CD4-positive, alpha-beta T cell treated with Interleukin-6 for 4 hours (primary cell): ENCODE measurements at regions not wholly inside any gene's neighbourhood (a gene's known extent, or its start where the extent isn't known, plus 50 kb on each side); places are given as distances from the start of the nearest gene placed in this dataset.
"Not testable (repeated sequence)": the region's sequence is repeated elsewhere in the genome, so short reads cannot be mapped to it uniquely, and the experiment has no call there.

Source experiments
- DNase-seq: peaks from one replicate; pipeline ENCODE4 v3.0.0-alpha.2; 2020; ENCODE audit warnings: mixed read lengths

DNA sequence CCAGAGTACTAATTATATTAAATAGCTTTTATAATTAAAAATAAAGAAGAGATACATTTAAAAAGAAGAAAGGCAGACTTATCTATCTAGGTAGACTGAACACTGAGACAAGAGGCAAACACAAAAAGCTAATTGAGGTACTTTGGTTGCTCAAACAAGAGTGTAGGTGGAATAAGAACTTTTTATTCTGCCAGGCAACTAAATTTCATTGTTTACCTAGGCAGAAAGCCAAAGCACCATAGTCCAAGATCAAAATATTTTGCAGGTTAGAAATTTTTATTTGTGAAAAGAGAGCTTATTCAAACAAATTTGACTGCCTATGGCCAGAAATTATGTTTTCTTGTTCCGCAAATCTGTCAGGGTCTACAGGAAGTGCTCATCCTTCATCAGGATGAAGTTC is 499.6 kb upstream of the GBE1 start:
- DNase-seq, result no peak

GRCh38 chr3:82259994-82260393 is 498.5 kb upstream of the GBE1 start:
- no peak for DNase-seq

DNA sequence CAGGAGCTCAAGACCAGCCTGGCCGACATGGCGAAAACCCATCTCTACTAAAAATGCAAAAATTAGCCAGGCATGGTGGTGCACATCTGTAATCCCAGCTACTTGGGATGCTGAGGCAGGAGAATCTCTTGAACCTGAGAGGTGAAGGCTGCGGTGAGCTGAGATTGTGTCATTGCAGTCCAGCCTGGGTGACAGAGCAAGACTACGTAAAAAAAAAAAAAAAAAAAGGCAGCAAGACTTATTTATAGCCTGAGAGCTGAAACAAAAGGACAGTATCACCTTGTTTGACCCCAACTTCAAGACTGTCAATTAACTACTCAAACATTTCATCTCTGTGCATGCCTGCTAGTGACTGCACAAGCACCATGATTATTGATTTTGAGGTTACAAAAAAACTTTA is 478.9 kb upstream of the GBE1 start:
- no peak for DNase-seq

GRCh38 chr3:82236257-82236656 is 474.8 kb upstream of the GBE1 start:
- no peak for DNase-seq

- DNase-seq, result no peak
These were observed 468.0 kb upstream of the GBE1 start for GRCh38 chr3:82229397-82229796.

DNA sequence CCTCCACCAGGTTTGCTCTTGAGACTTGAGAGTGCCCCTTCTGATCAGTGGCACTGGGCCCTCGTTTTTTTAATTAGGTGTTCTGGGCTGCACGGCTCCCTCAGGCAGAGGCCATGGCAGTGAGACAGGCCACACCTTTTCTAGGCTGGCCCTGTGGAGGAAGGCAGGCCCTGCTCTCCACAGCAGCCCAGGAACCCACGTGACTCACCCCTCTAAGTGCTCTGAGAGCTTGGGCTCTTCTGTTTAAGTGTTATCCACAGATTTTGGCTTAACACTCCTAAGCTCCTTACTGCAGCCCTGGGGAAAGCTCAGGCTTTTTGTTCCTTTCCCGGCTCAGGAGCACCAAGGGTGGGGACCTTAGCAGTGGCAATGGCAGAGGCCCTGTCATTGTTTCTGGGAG is 463.2 kb upstream of the GBE1 start:
- no peak for DNase-seq

GRCh38 chr3:82222401-82222800 is 461.0 kb upstream of the GBE1 start:
- no peak for DNase-seq

DNA sequence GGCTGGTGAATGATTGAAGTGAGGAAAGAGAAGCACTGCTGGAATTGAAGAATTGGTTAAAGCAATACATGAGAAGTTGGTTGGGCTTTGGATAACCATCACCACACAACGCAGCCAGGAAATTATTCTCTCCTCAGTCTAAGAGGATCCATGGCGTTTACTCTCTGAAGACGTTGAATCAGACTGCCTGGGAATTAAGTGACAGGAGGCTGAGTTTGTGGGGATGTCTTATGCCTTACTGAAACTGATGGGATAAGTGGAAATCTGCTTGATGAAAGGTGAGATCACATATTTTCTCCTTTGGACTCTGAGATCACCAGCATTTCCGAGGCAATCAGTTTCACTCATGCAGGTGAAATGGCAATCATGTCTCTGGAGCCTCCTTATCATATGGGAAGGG is 456.1 kb upstream of the GBE1 start:
- no peak for DNase-seq

DNA sequence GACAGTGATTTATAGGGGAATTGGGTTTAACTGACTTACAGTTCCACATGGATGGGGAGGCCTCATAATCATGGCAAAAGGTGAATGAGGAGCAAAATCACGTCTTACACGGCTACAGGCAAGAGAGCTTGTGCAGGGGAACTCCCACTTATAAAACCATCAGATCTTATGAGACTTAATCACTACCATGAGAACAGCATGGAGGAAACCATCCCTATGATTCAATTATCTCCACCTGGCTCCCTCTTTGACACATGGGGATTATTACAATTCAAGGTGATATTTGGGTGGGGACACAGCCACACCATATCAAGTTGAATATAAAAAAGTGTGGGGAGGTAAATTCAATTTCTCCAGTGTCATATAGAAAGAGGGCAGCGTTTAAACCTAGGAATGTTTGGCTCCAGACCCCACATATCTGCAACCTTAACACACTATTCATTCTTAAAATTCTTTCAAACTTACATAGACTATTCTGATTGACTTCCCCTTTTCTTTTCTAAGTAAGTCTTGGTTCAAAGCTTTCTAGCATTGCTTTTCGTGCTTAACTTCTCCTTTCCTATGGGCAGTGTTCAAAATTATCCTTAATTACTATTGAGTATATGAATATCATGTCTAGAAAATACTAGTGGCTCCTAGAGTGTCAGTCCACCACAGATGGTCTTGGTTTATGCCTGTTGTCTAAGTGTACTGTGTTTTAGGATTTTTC is 446.7 kb upstream of the GBE1 start:
- DNase-seq, result no peak

DNA sequence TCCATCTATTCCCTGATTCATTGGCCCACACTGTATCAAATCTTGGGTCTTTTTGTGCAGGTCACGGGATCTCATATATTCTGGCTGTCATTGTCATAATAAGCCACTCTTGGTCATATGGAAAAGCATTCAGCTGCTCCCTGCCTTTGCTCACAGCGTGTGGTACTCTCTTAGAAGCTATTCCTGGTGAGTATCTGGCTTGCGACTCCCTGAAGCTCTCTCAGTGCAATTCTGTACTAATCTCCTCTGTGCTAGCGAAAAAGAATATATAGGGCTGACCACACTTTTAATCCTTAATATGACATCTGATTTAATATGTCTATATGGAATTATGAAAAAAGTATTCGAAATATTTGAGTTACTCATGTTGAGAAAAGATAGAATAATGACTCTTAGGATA is 440.8 kb upstream of the GBE1 start:
- DNase-seq, result no peak

- DNase-seq, result no peak
These were observed 439.9 kb upstream of the GBE1 start for GRCh38 chr3:82201316-82201715.

- DNase-seq, result no peak
These were observed 436.6 kb upstream of the GBE1 start for GRCh38 chr3:82198009-82198408.

- no peak for DNase-seq
These were observed 435.2 kb upstream of the GBE1 start for GRCh38 chr3:82196645-82197044.

- DNase-seq, result no peak
These were observed 433.4 kb upstream of the GBE1 start for GRCh38 chr3:82194870-82195269.

DNA sequence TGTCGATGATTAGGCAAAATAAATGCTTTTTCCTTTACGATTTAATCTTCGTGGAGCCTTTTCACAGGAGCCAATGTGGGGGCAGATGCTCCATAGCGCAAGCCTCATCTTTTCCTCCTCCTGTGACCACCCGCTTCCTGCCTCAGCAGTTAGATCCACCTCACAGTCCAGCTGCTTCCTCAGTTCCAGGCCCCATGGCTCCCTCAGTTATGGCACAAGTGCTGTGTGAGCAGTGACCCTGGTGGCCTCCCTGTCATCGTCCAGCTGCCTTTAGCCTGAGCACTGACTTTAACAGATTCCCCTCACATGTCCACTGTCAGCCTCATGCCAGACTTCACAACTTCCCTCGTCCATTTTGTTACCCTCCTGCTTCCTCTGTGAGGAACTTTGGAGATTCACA is 424.6 kb upstream of the GBE1 start:
- DNase-seq, result no peak

- DNase-seq, result no peak
These were observed 417.8 kb upstream of the GBE1 start for GRCh38 chr3:82179291-82179690.

DNA sequence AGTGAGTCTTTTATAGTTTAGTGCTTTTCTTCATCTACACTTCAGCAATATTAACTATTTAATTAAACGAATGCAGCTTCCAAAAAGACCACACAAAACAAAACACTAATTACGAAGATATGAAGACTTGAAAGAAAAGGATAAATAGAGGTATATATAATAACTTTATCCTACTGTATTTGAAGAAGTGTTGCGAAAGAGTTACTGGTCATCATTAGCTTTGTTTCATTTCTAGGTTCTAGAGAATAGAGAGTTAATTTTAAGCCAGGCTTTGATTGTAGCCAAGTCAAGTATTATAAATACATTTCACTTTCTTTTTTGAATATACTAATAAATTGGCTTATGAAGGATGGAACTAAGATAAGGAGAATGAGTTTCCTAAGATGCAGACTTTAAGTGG is 416.8 kb upstream of the GBE1 start:
- DNase-seq, result no peak

DNA sequence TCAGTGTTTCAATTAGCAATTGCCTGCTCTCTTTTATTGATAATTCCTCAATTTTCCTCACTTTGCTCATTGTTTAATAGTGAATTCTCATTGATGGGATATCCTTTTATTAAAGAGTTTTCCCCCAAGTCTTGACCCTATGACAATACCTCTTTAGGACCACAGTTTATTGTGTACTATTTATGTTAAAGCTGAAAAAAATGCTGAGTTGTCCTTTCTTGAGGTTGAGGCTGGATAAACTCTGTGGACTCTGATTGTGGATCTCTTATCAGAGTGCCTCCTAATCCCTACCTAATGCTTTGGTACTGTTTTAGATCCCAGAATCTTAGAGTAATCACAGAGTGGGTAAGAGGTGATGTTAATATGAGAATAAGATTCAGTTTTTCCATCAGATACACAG is 416.3 kb upstream of the GBE1 start:
- DNase-seq, result no peak

GRCh38 chr3:82165266-82165665 is 403.8 kb upstream of the GBE1 start:
- DNase-seq, result no peak

- no peak for DNase-seq
These were observed 402.6 kb upstream of the GBE1 start for GRCh38 chr3:82163907-82164520.

- no peak for DNase-seq
These were observed 396.5 kb upstream of the GBE1 start for GRCh38 chr3:82157952-82158351.

DNA sequence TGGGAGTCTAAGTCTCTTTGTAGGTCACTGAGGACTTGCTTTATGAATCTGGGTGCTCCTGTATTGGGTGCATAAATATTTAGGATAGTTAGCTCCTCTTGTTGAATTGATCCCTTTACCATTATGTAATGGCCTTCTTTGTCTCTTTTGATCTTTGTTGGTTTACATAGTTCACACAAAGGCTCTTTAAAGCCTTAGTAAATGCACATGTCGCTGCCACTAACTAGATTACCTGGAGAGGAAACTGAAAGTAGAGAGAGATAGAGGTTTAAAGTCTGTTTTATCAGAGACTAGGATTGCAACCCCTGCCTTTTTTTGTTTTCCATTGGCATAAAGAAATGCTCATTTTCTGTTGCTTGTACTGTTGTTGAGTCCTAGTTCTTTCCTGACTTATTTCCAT is 392.4 kb upstream of the GBE1 start:
- not testable (repeated sequence) for DNase-seq

DNA sequence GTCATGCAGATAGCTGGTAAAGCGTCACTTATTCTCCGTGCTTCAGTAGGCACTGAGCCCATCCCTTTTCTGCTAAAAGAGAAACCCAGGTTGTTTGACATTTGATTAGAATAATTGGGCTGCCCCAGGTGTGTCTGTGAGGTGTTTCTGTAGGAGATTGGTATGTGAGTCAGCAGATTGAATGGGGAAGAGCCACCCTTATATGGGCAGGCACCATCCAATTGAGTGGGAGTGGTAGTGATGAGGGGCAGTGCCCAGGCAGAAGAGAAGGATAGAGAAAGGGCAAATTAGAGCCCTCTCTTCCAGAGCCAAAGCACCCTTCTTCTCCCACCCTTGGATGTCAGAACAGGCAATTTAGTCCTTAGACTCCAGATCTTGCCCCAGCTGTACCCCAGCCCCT is 384.3 kb upstream of the GBE1 start:
- DNase-seq, result no peak

- no peak for DNase-seq
These were observed 383.4 kb upstream of the GBE1 start for GRCh38 chr3:82144811-82145210.
